SHP77 (cell line): ENCODE measurements at regions not wholly inside any gene's neighbourhood (a gene's known extent, or its start where the extent isn't known, plus 50 kb on each side); places are given as distances from the start of the nearest gene placed in this dataset.

Experiments
- DNase-seq, 2 experiments: peaks; one replicate each; lab custom pipeline; 2025; lab: John Stamatoyannopoulos, UW

DNA sequence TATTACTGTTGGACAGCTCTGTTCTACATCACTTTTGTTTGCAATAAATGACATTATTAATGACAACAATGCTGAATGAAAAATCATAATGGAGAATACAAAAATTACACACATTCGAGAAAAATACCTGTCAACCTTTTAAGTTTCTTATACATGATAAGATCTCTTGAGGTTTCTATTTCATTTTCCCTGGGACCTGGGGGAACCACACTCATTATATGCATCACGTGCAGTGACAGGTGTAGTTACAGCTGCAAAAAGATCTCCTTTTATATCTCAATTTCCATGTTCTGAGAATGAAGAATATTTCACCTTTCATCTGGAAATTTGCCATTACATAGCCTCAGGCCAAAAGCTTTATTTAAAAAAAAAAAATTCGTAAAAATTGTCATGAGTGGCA is 1347.0 kb upstream of the AGA start:
- no peak for DNase-seq

DNA sequence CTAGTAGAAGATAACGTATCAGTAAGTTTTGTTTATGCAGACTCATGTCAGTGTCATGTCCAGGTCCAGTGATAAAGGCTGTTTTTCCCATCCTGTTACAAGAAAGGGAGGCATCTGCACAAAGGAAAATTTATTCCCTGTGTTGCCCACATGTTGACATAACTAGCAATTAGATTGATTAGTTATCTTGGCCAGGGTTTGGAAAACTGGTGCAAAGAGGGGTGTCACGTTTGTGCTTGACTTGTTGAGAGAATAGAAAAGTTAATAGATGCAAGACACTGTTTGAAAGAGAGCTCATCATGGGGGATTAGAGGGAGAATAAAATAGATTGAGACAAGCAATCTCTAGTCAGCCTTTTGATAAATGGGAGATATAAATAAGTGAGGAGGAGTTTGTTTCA is 1357.0 kb upstream of the AGA start:
- no peak for DNase-seq

DNA sequence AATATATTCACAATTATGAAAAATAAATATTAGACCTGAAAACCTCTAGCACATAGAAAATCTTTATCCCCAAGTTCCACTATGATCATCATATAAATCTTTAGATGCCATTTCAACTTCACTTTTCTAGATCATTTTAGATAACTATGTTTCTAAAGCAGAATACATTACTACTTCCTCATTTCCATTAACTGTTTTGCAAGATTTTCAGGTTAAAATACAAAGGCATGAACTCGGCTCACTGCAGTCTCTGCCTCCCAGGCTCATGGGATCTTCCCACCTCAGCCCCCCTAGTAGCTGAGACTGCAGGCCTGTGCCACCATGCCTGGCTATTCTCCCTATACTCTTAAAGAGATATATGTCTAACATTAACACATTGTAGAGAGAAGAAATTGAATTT is 1365.9 kb upstream of the AGA start:
- no peak for DNase-seq

- no peak for DNase-seq
Observed at GRCh38 chr4:178809921-178810320, 1367.7 kb upstream of the AGA start.

DNA sequence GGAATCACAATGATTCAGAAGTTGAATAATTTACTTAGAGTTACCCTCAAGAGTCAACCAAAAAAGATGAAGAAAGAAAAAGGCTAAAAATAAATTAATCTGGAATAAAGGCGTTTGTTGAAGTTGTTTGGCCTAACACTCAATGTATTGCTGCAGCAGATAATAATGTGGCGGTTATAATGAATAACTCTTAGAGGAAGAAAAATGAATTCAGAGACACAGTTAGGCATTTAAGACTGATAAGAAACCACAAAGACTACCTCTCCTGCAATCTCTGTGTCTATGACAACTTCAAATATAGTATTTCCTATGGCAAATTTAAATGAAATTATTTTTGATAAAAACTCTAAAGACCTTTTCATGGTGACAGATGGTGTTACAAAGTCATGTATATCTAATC is 1369.1 kb upstream of the AGA start:
- no peak for DNase-seq

DNA sequence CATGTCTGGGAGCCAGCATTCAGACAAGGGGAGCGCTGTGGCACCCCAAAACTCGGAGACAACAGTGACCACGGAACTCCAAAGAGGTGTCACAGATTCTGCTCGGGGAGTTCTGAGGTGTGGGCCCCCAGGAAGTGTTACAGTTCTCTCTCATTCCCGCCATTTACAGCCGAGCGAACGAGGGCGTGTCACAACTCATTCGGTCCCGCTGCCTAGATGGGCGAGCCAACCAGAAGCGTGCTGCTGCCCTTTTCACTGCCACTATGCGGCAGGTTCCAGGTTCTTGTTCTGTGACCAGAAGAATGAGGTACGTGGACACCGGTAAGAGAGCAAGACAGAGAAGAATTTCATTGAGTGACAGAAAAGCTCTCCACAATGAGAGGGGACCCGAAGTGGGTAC is 1370.6 kb upstream of the AGA start:
- no peak for DNase-seq

- DNase-seq: no peak
Observed at GRCh38 chr4:178814908-178815307, 1372.7 kb upstream of the AGA start.

GRCh38 chr4:178823673-178824295 is 1381.5 kb upstream of the AGA start:
- no peak for DNase-seq

GRCh38 chr4:178836865-178837264 is 1394.6 kb upstream of the AGA start:
- no peak for DNase-seq

GRCh38 chr4:178838776-178839175 is 1396.5 kb upstream of the AGA start:
- DNase-seq: no peak

DNA sequence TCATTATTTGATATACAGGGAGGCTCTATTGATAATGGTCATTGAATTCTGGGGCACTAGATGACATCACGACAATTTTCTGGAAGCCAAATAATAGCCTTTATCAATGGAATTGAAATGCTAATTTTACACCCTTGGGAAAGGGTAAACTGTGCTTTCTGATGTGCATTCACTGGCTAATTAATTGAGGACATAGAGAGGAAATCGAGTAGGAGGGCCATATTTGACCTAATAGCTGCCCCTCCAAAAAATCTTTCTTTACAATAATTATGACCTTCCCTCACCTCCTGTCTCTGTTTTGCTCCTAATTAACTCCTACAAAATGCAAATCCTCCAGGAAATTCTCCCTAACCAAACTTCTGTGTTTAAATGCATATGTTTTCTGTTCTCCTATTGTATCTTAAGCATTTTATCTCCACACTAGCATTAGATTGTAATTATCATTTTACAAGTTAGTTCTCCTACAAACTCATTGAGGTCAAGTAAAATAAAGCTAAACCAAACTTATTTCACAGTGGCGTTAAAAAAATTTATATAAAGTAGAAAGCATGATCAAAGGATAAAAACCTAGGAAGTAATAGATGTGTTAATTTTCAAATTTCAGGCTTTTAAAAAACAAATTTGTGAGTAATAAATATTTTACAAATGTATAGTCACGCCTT is 1414.0 kb upstream of the AGA start:
- DNase-seq: no peak

GRCh38 chr4:178871476-178871875 is 1429.2 kb upstream of the AGA start:
- DNase-seq: no peak

DNA sequence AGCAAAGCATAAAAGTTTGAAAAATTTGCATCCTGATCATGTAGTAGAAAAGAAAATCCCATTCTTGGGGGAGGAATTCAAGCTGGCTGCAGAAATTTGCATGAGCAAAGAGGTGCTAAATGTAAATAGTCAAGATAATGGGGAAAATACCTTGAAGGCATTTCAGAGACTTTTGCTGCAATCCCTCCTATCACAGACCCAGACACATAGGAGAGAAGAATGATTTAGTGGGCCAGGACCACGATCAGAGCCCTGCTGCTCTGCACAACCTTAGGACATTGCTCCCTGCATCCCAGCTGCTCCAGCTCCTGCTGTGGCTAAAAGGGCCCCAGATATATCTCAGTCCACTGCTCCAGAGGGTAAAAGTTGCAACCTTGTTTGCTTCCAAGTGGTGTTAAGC is 1439.7 kb upstream of the AGA start:
- no peak for DNase-seq

DNA sequence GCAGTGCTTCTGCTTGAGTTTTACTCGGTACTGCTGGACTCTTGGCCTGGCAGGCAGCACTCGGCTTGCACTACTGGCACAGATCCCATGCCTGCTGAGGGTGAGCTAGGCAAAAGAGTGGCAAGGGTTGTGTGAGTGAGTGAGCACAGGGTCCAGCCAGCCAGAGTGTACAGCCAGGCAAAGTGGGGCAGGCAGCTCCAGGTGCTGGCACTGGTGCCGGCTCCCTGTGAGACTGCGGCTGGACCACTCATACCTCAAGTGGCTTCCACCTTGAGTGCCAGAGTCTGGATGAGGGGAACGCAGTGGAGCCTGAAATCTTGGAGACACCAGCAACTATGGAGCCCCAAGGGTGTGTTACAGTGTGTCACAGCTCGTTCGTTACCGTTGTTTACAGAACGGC is 1451.9 kb upstream of the AGA start:
- DNase-seq: no peak

- DNase-seq: no peak
Observed at GRCh38 chr4:178899084-178899483, 1456.8 kb upstream of the AGA start.

DNA sequence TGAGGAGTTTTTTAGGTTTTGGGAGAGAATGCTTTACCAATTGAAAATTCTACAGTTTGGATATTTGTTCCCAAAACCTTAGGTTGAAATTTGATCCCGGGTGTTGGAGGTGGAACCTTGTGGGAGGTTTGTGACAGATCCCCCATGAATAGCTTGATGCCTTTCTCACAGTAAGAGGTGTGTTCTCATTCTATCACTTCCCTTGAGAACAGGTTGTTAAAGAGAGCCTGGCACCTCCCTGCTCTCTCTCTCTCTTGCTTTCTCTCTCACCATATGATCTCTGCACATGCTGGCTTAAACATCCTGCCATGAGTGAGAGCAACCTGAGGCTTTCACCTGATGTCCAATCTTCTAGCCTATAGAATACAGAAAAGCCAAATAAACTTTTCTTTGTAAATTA is 1475.5 kb upstream of the AGA start:
- no peak for DNase-seq

GRCh38 chr4:178937130-178937529 is 1494.9 kb upstream of the AGA start:
- no peak for DNase-seq

DNA sequence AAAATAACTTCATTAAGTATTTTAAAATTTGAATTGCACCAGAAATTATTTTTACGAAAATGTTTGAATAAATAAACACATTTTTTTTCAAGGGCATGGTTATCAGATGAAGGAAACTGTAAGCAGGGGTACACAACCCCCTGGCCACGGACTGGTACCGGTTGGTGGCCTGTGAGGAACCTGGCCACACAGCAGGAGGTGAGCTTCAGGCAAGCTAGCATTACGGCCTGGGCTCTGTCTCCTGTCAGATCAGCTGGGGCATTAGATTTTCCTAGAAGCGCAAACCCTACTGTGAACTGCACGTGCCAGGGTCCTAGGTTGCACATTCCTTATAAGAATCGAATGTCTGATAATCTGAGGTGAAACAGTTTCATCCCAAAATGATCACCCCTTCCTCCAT is 1499.7 kb upstream of the AGA start:
- no peak for DNase-seq

DNA sequence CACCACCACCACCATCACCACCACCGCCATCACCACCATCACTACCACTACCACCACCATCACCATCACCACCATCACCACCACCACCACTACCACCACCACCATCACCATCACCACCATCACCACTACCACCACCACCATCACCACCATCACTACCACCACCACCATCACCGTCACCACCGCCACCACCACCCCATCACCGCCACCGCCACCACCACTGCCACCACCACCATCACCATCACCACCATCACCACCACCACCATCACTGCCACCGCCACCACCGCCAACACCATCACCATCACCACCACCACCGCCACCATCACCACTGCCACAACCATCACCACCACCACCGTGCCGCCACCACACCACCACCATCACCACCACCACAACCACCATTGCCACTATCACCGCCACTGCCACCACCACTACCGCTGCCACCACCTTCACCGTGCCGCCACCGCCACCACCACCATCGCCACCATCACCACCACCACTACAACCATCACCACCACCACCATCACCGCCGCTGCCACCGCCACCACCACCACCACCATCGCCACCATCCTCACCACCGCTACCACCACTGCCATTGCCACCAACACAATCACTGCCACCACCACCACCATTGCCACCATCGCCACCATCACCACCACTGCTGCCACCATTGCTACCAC is 1511.3 kb upstream of the AGA start:
- no peak for DNase-seq

- DNase-seq: no peak
Observed at GRCh38 chr4:178955614-178956013, 1513.4 kb upstream of the AGA start.

GRCh38 chr4:178958725-178959440 is 1516.6 kb upstream of the AGA start:
- DNase-seq: no peak

DNA sequence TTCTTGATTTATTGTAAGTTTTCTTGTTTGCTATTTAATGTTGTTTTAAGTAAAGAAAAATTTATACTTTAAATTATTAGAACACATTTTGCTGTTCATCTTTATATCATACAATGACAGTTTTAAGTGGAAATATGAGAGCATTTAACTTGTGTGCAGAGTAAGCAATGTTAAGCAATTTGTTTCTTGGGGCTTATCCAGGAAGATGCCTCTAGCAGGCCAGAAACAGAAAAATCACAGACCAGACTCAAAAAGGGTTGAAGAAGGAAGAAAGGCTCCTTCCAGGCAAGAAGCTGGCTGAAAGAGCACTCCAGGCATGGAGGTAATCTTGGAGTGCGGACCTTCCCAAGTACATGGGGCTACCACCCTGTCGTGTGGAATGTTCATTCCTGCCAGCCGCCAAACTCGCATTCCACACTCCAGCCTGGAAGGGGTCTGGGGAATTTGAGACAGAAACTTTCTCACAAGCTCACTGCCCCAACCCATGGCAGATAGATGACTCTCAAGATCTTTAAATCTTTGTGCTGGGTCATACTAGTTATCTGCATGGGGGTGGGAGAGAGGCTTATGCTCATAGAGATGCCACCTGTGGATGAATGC is 1521.3 kb upstream of the AGA start:
- DNase-seq: no peak

GRCh38 chr4:178966644-178967043 is 1524.4 kb upstream of the AGA start:
- no peak for DNase-seq
